Smooth muscle cell (in vitro differentiated cells): ENCODE measurements at regions not wholly inside any gene's neighbourhood (a gene's known extent, or its start where the extent isn't known, plus 50 kb on each side); places are given as distances from the start of the nearest gene placed in this dataset.

ENCODE experiments used
- DNase-seq: peaks from one replicate; lab custom pipeline; 2025; ENCODE audit not compliant: unreplicated experiment; lab: John Stamatoyannopoulos, UW
- H2AFZ ChIP-seq: fragments of 200-600 bp; sonication (generic); 2 replicates; pipeline ENCODE4 v1.6.0; 2016; ENCODE audit warnings: antibody characterized with exemption, low read depth, mild to moderate bottlenecking
- H3F3A ChIP-seq: fragments of 200-600 bp; sonication (generic); 2 replicates; pipeline ENCODE4 v1.6.0; 2017; ENCODE audit warnings: antibody characterized with exemption, low read depth
- H3K27ac ChIP-seq: fragments of 200-600 bp; sonication (generic); 2 replicates; pipeline ENCODE4 v1.5.1; 2016; ENCODE audit warnings: low read depth, mild to moderate bottlenecking
- H3K27me3 ChIP-seq: fragments of 200-600 bp; sonication (generic); 2 replicates; pipeline ENCODE4 v1.6.1; 2016; ENCODE audit warnings: low read depth, mild to moderate bottlenecking
- H3K36me3 ChIP-seq: fragments of 200-600 bp; sonication (generic); 2 replicates; pipeline ENCODE4 v1.5.1; 2016; ENCODE audit warnings: low read depth
- H3K4me1 ChIP-seq: fragments of 200-600 bp; sonication (generic); 2 replicates; pipeline ENCODE4 v1.5.1; 2016; ENCODE audit warnings: low read depth
- H3K4me2 ChIP-seq: fragments of 200-600 bp; sonication (generic); 2 replicates; pipeline ENCODE4 v1.6.0; 2016; ENCODE audit warnings: mild to moderate bottlenecking
- H3K4me3 ChIP-seq: fragments of 200-600 bp; sonication (generic); 2 replicates; pipeline ENCODE4 v1.5.1; 2016; ENCODE audit warnings: mild to moderate bottlenecking
- H3K79me2 ChIP-seq: fragments of 200-600 bp; sonication (generic); 2 replicates; pipeline ENCODE4 v1.6.0; 2016; ENCODE audit warnings: low read depth, mild to moderate bottlenecking
- H3K9ac ChIP-seq: fragments of 200-600 bp; sonication (generic); 2 replicates; pipeline ENCODE4 v1.6.0; 2016; ENCODE audit warnings: low read depth
- H3K9me3 ChIP-seq: fragments of 200-600 bp; sonication (generic); replicated peaks from 2 replicates; pipeline ENCODE4 v1.5.1; 2016; ENCODE audit warnings: low read depth
- H4K20me1 ChIP-seq: fragments of 200-600 bp; sonication (generic); 2 replicates; pipeline ENCODE4 v1.6.0; 2016; ENCODE audit warnings: low read depth
- CTCF ChIP-seq: fragments of 200-600 bp; sonication (generic); IDR thresholded peaks from 2 replicates; pipeline ENCODE4 v1.5.1; 2017; ENCODE audit warnings: borderline replicate concordance, mild to moderate bottlenecking, antibody characterized with exemption; ENCODE audit not compliant: insufficient read depth, poor library complexity, severe bottlenecking
- WGBS: methylation state at CpG from one replicate; pipeline ENCODE4 v1.1.7; 2016; ENCODE audit warnings: low lambda C conversion rate; 5-methylcytosine and 5-hydroxymethylcytosine counted together

- no peak for TF ChIP-seq CTCF
- H3K27me3 ChIP-seq, result no peaks in the 10 kb centered on the region
- 15% methylated on average over 1 of the region's 1 CpG for WGBS
- no peak for DNase-seq
- H3K9me3 ChIP-seq, result no peaks in the 10 kb centered on the region
- H2AFZ ChIP-seq, result peak overlapping the region; percentile 31
- H3K4me3 ChIP-seq, result no peak overlapping the region
- H4K20me1 ChIP-seq, result no peaks in the 10 kb centered on the region
- peaks cover 25% of the 10 kb centered on the region for H3F3A ChIP-seq
- no peak overlapping the region for H3K9ac ChIP-seq
- peak overlapping the region; percentile 72 for H3K27ac ChIP-seq
- peak overlapping the region; percentile 77 for H3K4me2 ChIP-seq
- H3K36me3 ChIP-seq, result no peaks in the 10 kb centered on the region
- H3K79me2 ChIP-seq, result no peaks in the 10 kb centered on the region
- peaks cover 16% of the 10 kb centered on the region for H3K4me1 ChIP-seq
Observed at GRCh38 chr11:88421530-88421929, 84.0 kb upstream of the CTSC start.

DNA sequence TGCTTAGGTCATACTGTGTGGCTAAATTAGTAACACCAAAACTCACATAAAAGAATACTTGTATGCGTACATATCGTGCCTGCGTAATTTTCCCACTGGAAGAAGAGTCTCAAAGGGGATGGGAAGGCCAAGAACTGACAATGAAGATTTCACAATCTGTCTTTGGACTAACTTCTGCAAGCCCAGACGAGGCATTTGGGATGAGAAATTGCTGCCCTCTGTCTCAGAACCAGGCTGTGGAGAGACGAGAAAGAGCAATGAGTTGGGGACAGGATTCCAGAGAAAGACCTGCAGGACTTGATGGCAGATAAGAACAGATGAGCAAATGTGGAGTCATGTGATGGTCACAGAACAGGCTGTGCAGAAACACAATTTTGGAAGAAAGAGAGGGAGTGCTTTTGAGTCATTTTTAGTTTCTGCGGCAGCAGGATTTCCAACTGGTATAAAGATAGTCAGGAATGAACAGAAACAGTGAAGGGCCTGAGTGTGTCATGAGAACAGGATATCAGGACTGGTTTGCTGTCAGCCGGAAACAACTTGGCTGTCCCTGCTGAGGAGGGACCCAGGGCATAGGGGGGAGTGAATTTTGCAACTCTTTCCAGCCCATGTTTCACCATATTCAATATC, 82.7 kb upstream of the CTSC start:
- Histone ChIP-seq H4K20me1 (no peaks in the 10 kb centered on the region), H3K9me3 (no peaks in the 10 kb centered on the region), H3K4me1 (peaks cover 16% of the 10 kb centered on the region), H3F3A (peaks cover 25% of the 10 kb centered on the region), H3K4me2 (peak overlapping the region; percentile 77), H3K4me3 (no peak overlapping the region), H3K27me3 (no peaks in the 10 kb centered on the region), H3K36me3 (no peaks in the 10 kb centered on the region), H2AFZ (peak overlapping the region; percentile 37), H3K9ac (peak overlapping the region; percentile 27), H3K79me2 (no peaks in the 10 kb centered on the region), H3K27ac (peak overlapping the region; percentile 72)
- WGBS, result 8% methylated on average over 7 of the region's 7 CpGs
- TF ChIP-seq CTCF, result no peak
- no peak for DNase-seq

DNA sequence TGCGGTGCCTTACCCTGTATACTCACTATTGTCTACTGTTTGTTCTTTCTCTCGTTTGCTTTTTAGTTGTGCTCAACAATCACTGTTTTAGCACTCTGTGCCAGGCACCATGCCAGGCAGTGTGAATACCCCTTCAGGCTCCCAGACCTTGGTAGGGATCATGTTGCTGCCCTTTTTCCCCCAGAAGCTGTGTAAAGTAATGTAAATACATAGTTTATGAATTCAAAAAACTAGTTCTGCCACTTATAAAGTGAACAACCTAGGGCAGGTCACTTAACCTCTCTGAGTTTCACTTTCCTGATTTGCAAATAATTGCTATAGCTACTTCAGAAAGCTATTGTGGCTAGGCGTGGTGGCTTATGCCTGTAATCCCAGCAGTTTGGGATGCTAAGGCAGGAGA, 81.0 kb upstream of the CTSC start:
- no peak for TF ChIP-seq CTCF
- Histone ChIP-seq H3K4me3 (no peak overlapping the region), H3K4me2 (peak overlapping the region; percentile 24), H4K20me1 (no peaks in the 10 kb centered on the region), H3K9ac (no peak overlapping the region), H3K9me3 (no peaks in the 10 kb centered on the region), H3K36me3 (no peaks in the 10 kb centered on the region), H3K4me1 (peaks cover 23% of the 10 kb centered on the region), H2AFZ (no peak overlapping the region), H3F3A (peaks cover 25% of the 10 kb centered on the region), H3K27ac (peak overlapping the region; percentile 72), H3K27me3 (no peaks in the 10 kb centered on the region), H3K79me2 (no peaks in the 10 kb centered on the region)
- DNase-seq, result no peak
- 85% methylated on average over 3 of the region's 3 CpGs for WGBS

DNA sequence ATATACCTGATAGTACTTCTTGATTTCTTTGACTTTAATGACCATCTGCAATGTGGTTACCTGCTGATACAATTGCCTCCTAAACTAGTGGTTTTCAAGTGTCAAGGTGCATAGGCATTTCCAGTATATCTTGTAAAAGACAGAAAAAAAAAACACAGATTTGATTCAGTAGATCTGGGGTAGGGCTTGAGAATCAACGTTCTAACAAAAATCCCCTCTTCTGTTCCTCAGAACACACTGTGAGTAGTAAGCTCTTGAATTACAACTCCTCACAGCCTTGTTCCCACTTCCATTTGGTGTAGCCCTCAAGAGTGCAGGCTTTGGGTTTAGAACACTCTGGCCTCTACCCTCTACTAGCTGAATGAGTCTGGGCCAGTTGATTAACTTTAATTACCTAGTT, 78.0 kb upstream of the CTSC start:
- Histone ChIP-seq H3K4me2 (no peak overlapping the region), H3K79me2 (no peaks in the 10 kb centered on the region), H3K9me3 (no peaks in the 10 kb centered on the region), H2AFZ (no peak overlapping the region), H3K27me3 (no peaks in the 10 kb centered on the region), H3K4me3 (no peak overlapping the region), H3K36me3 (no peaks in the 10 kb centered on the region), H4K20me1 (no peaks in the 10 kb centered on the region), H3K27ac (no peak overlapping the region), H3F3A (peaks cover 18% of the 10 kb centered on the region), H3K4me1 (peaks cover 7% of the 10 kb centered on the region), H3K9ac (no peak overlapping the region)
- TF ChIP-seq CTCF, result no peak
- DNase-seq, result no peak
- WGBS, result 75% methylated on average over 1 of the region's 1 CpG
